ENCODE measurements at regions not wholly inside any gene's neighbourhood (a gene's known extent, or its start where the extent isn't known, plus 50 kb on each side); places are given as distances from the start of the nearest gene placed in this dataset.

- H2AFZ ChIP-seq (ENCODE audit: low read depth, low read length) = no peak overlapping the region
- no peak overlapping the region for H3K27ac ChIP-seq (ENCODE audit: extremely low read depth, low read depth, low read length)
- intact Hi-C loops (cut with micrococcal nuclease) = loop anchor here (2.0 kb wide), 1 partner anchor 17 kb away; no protein-coding TSS in a partner anchor
These were observed 137.6 kb upstream of the ID2 start for GRCh38 chr2:8544171-8544785.

More at GRCh38 chr2:8544171-8544785, 137.6 kb upstream of the ID2 start:
- H3K9me1 ChIP-seq (ENCODE audit: control insufficient read depth, insufficient read depth, low read length) = no peaks in the 10 kb centered on the region
- no peaks in the 10 kb centered on the region for H3K79me2 ChIP-seq (ENCODE audit: control insufficient read depth, insufficient read depth, low read length)
- TF ChIP-seq ETS1 (conservative IDR thresholded peaks at IDR 0.05; ENCODE audit: control insufficient read depth, low read depth, low read length) (0 out of 2 replicates have a peak, but pooled peaks have one; percentile 3), CBX8 (IDR thresholded peaks at IDR 0.05; ENCODE audit: borderline replicate concordance, extremely low read depth, low read depth, low read length, poor library complexity, severe bottlenecking) (no peak), BRCA1 (IDR thresholded peaks at IDR 0.05) (no peak), BRCA1 (CRISPR knock-in tag; IDR thresholded peaks at IDR 0.05) (no peak), SREBF1 (IDR thresholded peaks at IDR 0.05; ENCODE audit: borderline replicate concordance, low read depth, low read length) (no peak), ZNF395 (CRISPR knock-in tag; IDR thresholded peaks at IDR 0.05) (0 out of 2 replicates have a peak, but pooled peaks have one; percentile 2), TARDBP (IDR thresholded peaks at IDR 0.05) (no peak), PYGO2 (tag; IDR thresholded peaks at IDR 0.05) (no peak)
- ChIA-PET CTCF (ENCODE audit: low intra/inter-chr PET ratio) (interaction anchor here (1.3 kb wide), 1 partner anchor 142 kb away, joined by 4 read pairs; no protein-coding TSS in a partner anchor), POLR2A (interaction anchor here (0.6 to 1.2 kb wide), 4 partner anchors 8 to 138 kb away, joined by 3 to 7 read pairs (median 4); partner anchors contain the start of gene ID2)
- no peaks in the 10 kb centered on the region for H3K36me3 ChIP-seq (ENCODE audit: control insufficient read depth, insufficient read depth, low read length)
- peaks cover 11 to 38% of the 10 kb centered on the region in 2 experiments for H3K4me1 ChIP-seq (replicated peaks in 1 of 2; ENCODE audit: control insufficient read depth in 2 of 2, insufficient read depth in 2 of 2, low read length in 2 of 2)
- ATAC-seq (no peak; the same call in 2 of the 3 replicates), FAIRE-seq (no peak), DNase-seq (ENCODE audit: extremely low read depth in 1 of 4, low spot score in 3 of 4) (no peak)
- H3K9ac ChIP-seq (ENCODE audit: insufficient read depth in 1 of 2, low read depth in 2 of 2, low read length in 2 of 2) = peak overlapping the region in 1 of 2 experiments; percentile 62; a peak in 1 of 4 replicates
- in situ Hi-C loops (cut with MboI) = no loop called here
- no peaks in the 10 kb centered on the region for H3K9me3 ChIP-seq (replicated peaks; ENCODE audit: control insufficient read depth, insufficient read depth, low read depth, low read length)
- 0 out of 5 replicates have a peak, but pooled peaks cover 0 to 3% of the 10 kb centered on the region in 2 experiments for H3K27me3 ChIP-seq (ENCODE audit: control insufficient read depth in 2 of 2, insufficient read depth in 2 of 2, low read length in 2 of 2)
- H3K4me2 ChIP-seq (ENCODE audit: insufficient read depth, low read length) = no peak overlapping the region
- no peaks in the 10 kb centered on the region for H4K20me1 ChIP-seq (replicated peaks; ENCODE audit: control insufficient read depth, insufficient read depth, low read length)
- no peak overlapping the region for H3K4me3 ChIP-seq
- BruUV-seq (replicated peaks) = no TSS peak
- 45% methylated on average over 14 of the region's 15 CpGs for WGBS (ENCODE audit: insufficient coverage, low coverage, missing lambda C conversion rate)

Measured in K562 (cell line).